Pancreas (tissue), 10 donors: ENCODE measurements at regions not wholly inside any gene's neighbourhood (a gene's known extent, or its start where the extent isn't known, plus 50 kb on each side); places are given as distances from the start of the nearest gene placed in this dataset.

Experiments
- ATAC-seq, 4 donors: fragments of 200-7000 bp; cut with Tn5 transposase; one replicate each; pipeline versions ENCODE4 v1.8.0 to v1.9.1; 2020; ENCODE audit warnings: mild to moderate bottlenecking in 4 of 4, moderate library complexity in 4 of 4
- DNase-seq, 6 donors: peaks; one replicate each; pipeline ENCODE4 v3.0.0-alpha.2; 2020
- FAIRE-seq: peaks from 2 replicates; lab custom pipeline; 2012; peaks lifted over from hg19 to GRCh38; lab: Jason Lieb, UNC
- H3K27ac ChIP-seq, 4 donors: fragments of 200-600 bp; sonication (generic); 1 replicate in 3 of 4; 2 replicates in 1 of 4; pipeline versions ENCODE4 v1.5.0 to v1.8.0; 2020
- H3K27me3 ChIP-seq, 4 donors: fragments of 200-600 bp; one replicate each; pipeline ENCODE4 v1.8.0; 2021
- H3K36me3 ChIP-seq, 3 donors: fragments of 200-600 bp; sonication (generic) in 1 of 3; one replicate each; pipeline versions ENCODE4 v1.5.0 to v1.8.0; 2020 to 2021
- H3K4me1 ChIP-seq, 3 donors: fragments of 200-600 bp; one replicate each; pipeline ENCODE4 v1.8.0; 2021
- H3K4me3 ChIP-seq, 4 donors: fragments of 200-600 bp; sonication (generic) in 2 of 4; one replicate each; pipeline versions ENCODE4 v1.5.0 to v1.8.0; 2020 to 2021
- H3K9me3 ChIP-seq, 4 donors: fragments of 200-600 bp; one replicate each; pipeline ENCODE4 v1.8.0; 2021
- WGBS, 2 donors: extraction: QIAGEN DNeasy Blood & Tissue Kit; methylation state at CpG; one replicate each; pipeline ENCODE4 v1.1.7; 2013; 5-methylcytosine and 5-hydroxymethylcytosine counted together
- intact Hi-C, 3 donors: fragments of 100-400 bp; cut with DNase I; formaldehyde crosslinking; loops; one replicate each; pipeline versions ENCODE4 v1.11.1 to v1.14.2; 2022
- TF ChIP-seq, protein P1 (sequence below), 4 donors: fragments of 200-600 bp; sonication (generic) in 3 of 4; IDR thresholded peaks; one replicate each; pipeline versions ENCODE4 v1.5.0 to v1.8.0; 2021; ENCODE audit warnings: antibody characterized with exemption in 4 of 4
- donor health status: healthy with polysubstance abuse.
- donor health status: DM: no; HTN: no; CAD: no; lungs with moderate emphysema.
- donor health status: DM: no; HTN: no; CAD: no.
- donor health status: control.
- donor health status: control.
- donor health status: Bipolar disorder and iron deficiency.
- donor health status: DM: yes; HTN: yes; CAD: no.
- donor health status: DM: no; HTN: no; CAD: no.
- donor health status: DM: no; HTN: no; CAD: no.
- donor health status: DM: yes; HTN: yes; CAD: no.

DNA sequence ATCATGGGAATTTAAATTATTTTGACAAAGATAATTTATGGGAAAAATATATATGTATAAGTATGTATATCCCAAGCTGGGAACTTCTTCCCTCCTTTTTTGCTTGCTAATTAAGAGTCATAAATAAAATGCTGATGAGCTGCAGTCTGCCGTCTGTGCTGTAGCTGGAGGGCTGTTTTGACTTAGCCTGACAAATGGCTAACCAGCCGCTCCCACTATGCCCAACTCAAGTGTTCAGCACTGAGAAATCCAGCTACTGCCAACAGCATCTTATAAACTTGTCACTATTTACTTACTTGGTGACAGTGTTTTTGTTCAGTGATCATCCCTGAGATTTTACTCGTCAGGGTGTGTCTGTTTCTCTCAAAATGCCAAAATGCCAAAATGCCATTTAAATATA is 171.2 kb upstream of the PGRMC2 start:
- TF ChIP-seq, protein P1, sequence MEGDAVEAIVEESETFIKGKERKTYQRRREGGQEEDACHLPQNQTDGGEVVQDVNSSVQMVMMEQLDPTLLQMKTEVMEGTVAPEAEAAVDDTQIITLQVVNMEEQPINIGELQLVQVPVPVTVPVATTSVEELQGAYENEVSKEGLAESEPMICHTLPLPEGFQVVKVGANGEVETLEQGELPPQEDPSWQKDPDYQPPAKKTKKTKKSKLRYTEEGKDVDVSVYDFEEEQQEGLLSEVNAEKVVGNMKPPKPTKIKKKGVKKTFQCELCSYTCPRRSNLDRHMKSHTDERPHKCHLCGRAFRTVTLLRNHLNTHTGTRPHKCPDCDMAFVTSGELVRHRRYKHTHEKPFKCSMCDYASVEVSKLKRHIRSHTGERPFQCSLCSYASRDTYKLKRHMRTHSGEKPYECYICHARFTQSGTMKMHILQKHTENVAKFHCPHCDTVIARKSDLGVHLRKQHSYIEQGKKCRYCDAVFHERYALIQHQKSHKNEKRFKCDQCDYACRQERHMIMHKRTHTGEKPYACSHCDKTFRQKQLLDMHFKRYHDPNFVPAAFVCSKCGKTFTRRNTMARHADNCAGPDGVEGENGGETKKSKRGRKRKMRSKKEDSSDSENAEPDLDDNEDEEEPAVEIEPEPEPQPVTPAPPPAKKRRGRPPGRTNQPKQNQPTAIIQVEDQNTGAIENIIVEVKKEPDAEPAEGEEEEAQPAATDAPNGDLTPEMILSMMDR (IDR thresholded peaks at IDR 0.05), result no peak
- no peak for DNase-seq
- Histone ChIP-seq H3K9me3 (no peaks in the 10 kb centered on the region), H3K4me1 (no peaks in the 10 kb centered on the region), H3K27ac (no peak overlapping the region), H3K4me3 (no peak overlapping the region), H3K27me3 (no peaks in the 10 kb centered on the region), H3K36me3 (no peaks in the 10 kb centered on the region)
- intact Hi-C loops, result loop anchor here in 1 of 3 donors (10.0 kb wide), 2 partner anchors 106 to 406 kb away; no protein-coding TSS in a partner anchor
- ATAC-seq, result no peak
- no peak for FAIRE-seq
- WGBS, 2 donors, result 91 to 95% methylated on average over 3 of the region's 3 CpGs

DNA sequence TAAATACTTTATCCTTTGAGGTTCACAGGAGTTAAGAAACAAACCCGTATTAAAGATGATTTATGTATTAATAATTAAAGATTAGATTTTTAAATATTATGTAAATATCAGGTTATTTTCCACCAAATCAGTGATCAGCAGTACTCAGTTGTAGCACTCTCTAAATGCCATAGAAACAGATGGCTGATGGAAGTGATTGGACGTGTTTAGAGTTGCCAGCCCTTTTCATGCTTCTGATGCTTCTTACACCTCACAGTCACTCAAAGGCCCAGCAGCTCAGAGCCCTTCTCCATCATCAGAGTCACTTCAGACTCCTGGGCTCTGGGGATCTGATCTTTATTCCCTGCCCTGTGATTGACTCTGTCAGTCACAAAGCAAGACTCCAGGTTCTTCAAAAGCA is 170.1 kb upstream of the PGRMC2 start:
- intact Hi-C loops, result loop anchor here in 1 of 3 donors (10.0 kb wide), 2 partner anchors 107 to 407 kb away; no protein-coding TSS in a partner anchor
- Histone ChIP-seq H3K27ac (no peak overlapping the region), H3K36me3 (no peaks in the 10 kb centered on the region), H3K4me1 (no peaks in the 10 kb centered on the region), H3K27me3 (no peaks in the 10 kb centered on the region), H3K9me3 (no peaks in the 10 kb centered on the region), H3K4me3 (no peak overlapping the region)
- TF ChIP-seq, protein P1 (IDR thresholded peaks at IDR 0.05), result no peak
- DNase-seq (no peak), ATAC-seq (no peak), FAIRE-seq (no peak)
- 71 to 79% methylated on average over 2 of the region's 2 CpGs for WGBS, 2 donors

DNA sequence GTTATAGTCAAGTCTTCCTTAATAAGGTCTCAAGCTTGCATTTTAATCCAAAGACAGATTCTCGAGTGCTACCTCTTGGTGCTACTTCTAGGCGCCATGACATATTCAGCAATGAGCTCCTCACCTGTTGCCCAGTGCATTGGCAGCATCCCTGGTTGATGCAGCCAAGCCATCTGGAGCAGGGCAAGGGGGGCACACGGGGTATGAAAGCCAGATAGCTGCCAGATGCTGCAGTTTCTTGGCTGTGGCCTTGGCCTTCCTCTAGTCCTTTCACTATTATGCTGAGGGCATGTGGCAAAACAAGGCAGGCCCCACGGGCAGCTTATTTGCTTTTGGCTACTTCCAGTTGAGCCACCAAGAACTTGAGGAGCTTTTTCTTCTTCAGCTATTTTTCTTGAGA is 168.6 kb upstream of the PGRMC2 start:
- DNase-seq (peak in 3 of 6 donors; percentile 21 to 31 (median 26)), ATAC-seq (peak in 2 of 4 donors; percentile 29 to 49), FAIRE-seq (no peak)
- no peaks in the 10 kb centered on the region for H3K36me3 ChIP-seq
- no peaks in the 10 kb centered on the region for H3K4me1 ChIP-seq
- no peaks in the 10 kb centered on the region for H3K9me3 ChIP-seq
- no peaks in the 10 kb centered on the region for H3K27me3 ChIP-seq
- TF ChIP-seq, protein P1 (IDR thresholded peaks at IDR 0.05), result no peak
- 58 to 64% methylated on average over 4 of the region's 4 CpGs for WGBS, 2 donors
- no peak overlapping the region for H3K27ac ChIP-seq
- no peak overlapping the region for H3K4me3 ChIP-seq
- intact Hi-C loops, result loop anchor here in 1 of 3 donors (10.0 kb wide), 2 partner anchors 109 to 409 kb away; no protein-coding TSS in a partner anchor

DNA sequence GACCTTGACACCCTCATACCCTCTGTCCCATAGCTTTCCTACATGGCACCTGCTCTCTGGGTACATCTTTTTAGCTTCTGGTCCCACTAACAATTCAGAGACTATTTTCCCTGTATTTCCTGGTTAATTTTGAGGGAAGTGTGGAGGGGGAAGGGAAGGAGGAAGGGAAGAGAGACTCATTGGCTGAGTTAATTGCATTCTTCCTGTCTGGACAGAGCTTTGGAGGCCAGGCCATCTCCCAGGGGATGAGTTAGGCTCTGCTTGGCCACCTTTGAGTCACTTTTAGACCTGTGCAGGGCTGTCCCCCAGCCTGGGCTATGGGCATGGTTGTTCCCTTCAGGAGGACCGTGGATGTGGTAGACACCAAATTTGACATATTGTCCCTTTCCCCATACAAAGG is 167.9 kb upstream of the PGRMC2 start:
- intact Hi-C loops, result loop anchor here in 1 of 3 donors (10.0 kb wide), 2 partner anchors 109 to 409 kb away; no protein-coding TSS in a partner anchor
- H3K4me1 ChIP-seq, result no peaks in the 10 kb centered on the region
- no peak overlapping the region for H3K4me3 ChIP-seq
- 95% methylated on average over 1 of the region's 1 CpG for WGBS, 2 donors
- H3K27ac ChIP-seq, result no peak overlapping the region
- H3K36me3 ChIP-seq, result no peaks in the 10 kb centered on the region
- ATAC-seq (no peak), FAIRE-seq (no peak), DNase-seq (no peak)
- no peaks in the 10 kb centered on the region for H3K27me3 ChIP-seq
- no peaks in the 10 kb centered on the region for H3K9me3 ChIP-seq
- TF ChIP-seq, protein P1 (IDR thresholded peaks at IDR 0.05), result no peak

DNA sequence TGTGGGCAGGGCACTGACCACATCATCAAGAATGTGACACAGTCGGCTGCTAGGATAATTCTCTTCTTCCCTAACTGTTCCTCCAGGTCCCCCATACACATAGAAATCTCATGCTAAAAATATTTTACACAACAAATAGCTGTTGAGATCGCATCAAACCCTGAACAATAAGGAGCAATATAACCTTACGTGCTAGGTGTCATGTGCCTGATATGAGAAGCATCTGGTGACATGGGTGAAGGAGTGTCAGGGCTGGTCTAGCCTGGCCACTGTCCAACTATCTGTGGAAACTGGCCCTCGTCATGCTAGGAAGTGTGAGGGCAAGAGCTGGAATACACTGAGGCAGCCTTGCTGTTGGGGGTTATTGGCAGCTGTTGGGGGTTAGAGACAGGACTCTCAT is 167.3 kb upstream of the PGRMC2 start:
- no peaks in the 10 kb centered on the region for H3K4me1 ChIP-seq
- DNase-seq (no peak), FAIRE-seq (no peak), ATAC-seq (peak in 1 of 4 donors; percentile 7)
- H3K4me3 ChIP-seq, result no peak overlapping the region
- TF ChIP-seq, protein P1 (IDR thresholded peaks at IDR 0.05), result no peak
- intact Hi-C loops, result loop anchor here in 1 of 3 donors (10.0 kb wide), 2 partner anchors 110 to 410 kb away; no protein-coding TSS in a partner anchor
- no peak overlapping the region for H3K27ac ChIP-seq
- no peaks in the 10 kb centered on the region for H3K36me3 ChIP-seq
- H3K9me3 ChIP-seq, result no peaks in the 10 kb centered on the region
- WGBS, 2 donors, result 71 to 83% methylated on average over 4 of the region's 4 CpGs
- no peaks in the 10 kb centered on the region for H3K27me3 ChIP-seq
